PC-9 (cell line): ENCODE measurements at regions not wholly inside any gene's neighbourhood (a gene's known extent, or its start where the extent isn't known, plus 50 kb on each side); places are given as distances from the start of the nearest gene placed in this dataset.
"Not testable (repeated sequence)": the region's sequence is repeated elsewhere in the genome, so short reads cannot be mapped to it uniquely, and the experiment has no call there.

ENCODE experiments used
- BruUV-seq: library from RNA; stranded (reverse); fragments of 400-500 nt; replicated peaks from 2 replicates; lab custom pipeline; 2021; lab: Mats Ljungman, UMichigan
- CTCF ChIA-PET: fragments of 300-600 bp; sonication (Branson Sonifier 250); formaldehyde crosslinking; loops from one replicate; lab custom pipeline; 2022; ENCODE audit warnings: antibody characterized with exemption; lab: Charles Lee
- POLR2A ChIA-PET: fragments of 300-600 bp; sonication (Branson Sonifier 250); formaldehyde crosslinking; loops from one replicate; lab custom pipeline; 2022; ENCODE audit warnings: antibody characterized with exemption; ENCODE audit not compliant: unreplicated experiment; lab: Charles Lee
- DNase-seq, 2 experiments: peaks; one replicate each; pipeline versions ENCODE4 v3.0.0 to v3.0.0-alpha.2; 2015 to 2022; ENCODE audit warnings: mixed read lengths in 1 of 2
- H2AFZ ChIP-seq: fragments of 200-600 bp; sonication (generic); 2 replicates; pipeline ENCODE4 v1.8.1; 2017; ENCODE audit warnings: antibody characterized with exemption
- H3F3A ChIP-seq: fragments of 200-600 bp; sonication (generic); 2 replicates; pipeline ENCODE4 v1.8.1; 2017; ENCODE audit warnings: antibody characterized with exemption, mild to moderate bottlenecking, low read depth; ENCODE audit not compliant: insufficient read depth
- H3K27ac ChIP-seq: fragments of 200-600 bp; sonication (generic); 2 replicates; pipeline ENCODE4 v1.6.1; 2016; ENCODE audit warnings: mixed run types
- H3K27me3 ChIP-seq: fragments of 200-600 bp; sonication (generic); 2 replicates; pipeline ENCODE4 v1.6.1; 2016; ENCODE audit warnings: low read depth, mixed run types; ENCODE audit not compliant: insufficient read depth
- H3K36me3 ChIP-seq: fragments of 200-600 bp; sonication (generic); 2 replicates; pipeline ENCODE4 v1.6.1; 2016; ENCODE audit warnings: low read depth, mixed run types
- H3K4me1 ChIP-seq: fragments of 200-600 bp; sonication (generic); replicated peaks from 2 replicates; pipeline ENCODE4 v1.6.1; 2016; ENCODE audit warnings: mixed run types; ENCODE audit not compliant: insufficient read depth
- H3K4me2 ChIP-seq: fragments of 200-600 bp; sonication (generic); 2 replicates; pipeline ENCODE4 v1.6.1; 2017; ENCODE audit warnings: mixed run types
- H3K4me3 ChIP-seq: fragments of 200-600 bp; sonication (generic); 2 replicates; pipeline ENCODE4 v1.6.1; 2016; ENCODE audit warnings: mixed run types
- H3K79me2 ChIP-seq: fragments of 200-600 bp; sonication (generic); 2 replicates; pipeline ENCODE4 v1.6.1; 2017; ENCODE audit warnings: low read depth, mixed run types
- H3K9me2 ChIP-seq: fragments of 200-600 bp; sonication (generic); 2 replicates; pipeline ENCODE4 v1.8.1; 2017; ENCODE audit warnings: mild to moderate bottlenecking; ENCODE audit not compliant: insufficient read depth
- H3K9me3 ChIP-seq: fragments of 200-600 bp; sonication (generic); 2 replicates; pipeline ENCODE4 v1.8.1; 2016; ENCODE audit warnings: low read depth; ENCODE audit not compliant: insufficient read depth
- H4K20me1 ChIP-seq: fragments of 200-600 bp; sonication (generic); 2 replicates; pipeline ENCODE4 v1.8.1; 2017; ENCODE audit not compliant: insufficient read depth
- EZH2 ChIP-seq: fragments of 200-600 bp; sonication (generic); IDR thresholded peaks from 2 replicates; pipeline ENCODE4 v1.8.0; 2017; ENCODE audit warnings: antibody characterized with exemption, low read depth
- intact Hi-C: fragments of 100-400 bp; cut with micrococcal nuclease; formaldehyde crosslinking; loops from one replicate; pipeline ENCODE4 v1.10.0; 2022; ENCODE audit not compliant: unreplicated experiment
- TF ChIP-seq, protein P1 (sequence below): fragments of 200-600 bp; sonication (generic); conservative IDR thresholded peaks from 2 replicates; pipeline ENCODE4 v1.6.1; 2017; ENCODE audit warnings: mixed run types, antibody characterized with exemption, mild to moderate bottlenecking, moderate library complexity

DNA sequence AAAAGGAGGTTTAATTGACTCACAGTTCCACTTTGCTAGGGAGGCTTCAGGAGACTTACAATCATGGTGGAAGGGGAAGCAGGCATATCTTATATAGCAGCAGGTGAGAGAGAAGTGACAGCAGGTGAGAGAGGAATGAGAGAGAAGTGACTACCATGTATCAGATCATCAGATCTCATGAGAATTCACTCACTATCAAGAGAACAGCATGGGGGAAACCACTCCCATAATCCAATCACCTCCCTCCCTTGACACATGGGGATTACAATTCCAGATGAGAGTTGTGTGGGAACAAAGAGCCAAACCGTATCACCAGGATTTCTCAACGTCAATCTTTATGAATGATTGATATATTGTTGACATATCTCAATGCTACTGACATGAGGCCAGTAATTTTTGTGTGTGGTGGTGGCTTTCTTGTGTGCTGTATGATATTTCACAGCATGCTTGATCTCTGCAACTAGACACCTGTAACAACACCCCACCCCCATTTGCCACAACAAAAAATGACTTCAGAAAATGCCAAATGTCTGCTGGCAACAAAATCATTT lies 1470.9 kb upstream of the SEL1L start:
- Histone ChIP-seq H3K9me2 (no peaks in the 10 kb centered on the region), H2AFZ (no peak overlapping the region), H3K36me3 (no peaks in the 10 kb centered on the region), H3K27me3 (no peaks in the 10 kb centered on the region), H4K20me1 (no peaks in the 10 kb centered on the region), H3K9me3 (no peaks in the 10 kb centered on the region), H3K79me2 (no peaks in the 10 kb centered on the region), H3K4me1 (no peaks in the 10 kb centered on the region), H3K27ac (no peak overlapping the region), H3K4me3 (no peak overlapping the region), H3F3A (no peaks in the 10 kb centered on the region), H3K4me2 (no peak overlapping the region)
- CTCF ChIA-PET = no interaction called here
- DNase-seq = no peak
- POLR2A ChIA-PET = no interaction called here
- BruUV-seq = no TSS peak
- intact Hi-C loops = no loop called here
- TF ChIP-seq, protein P1, sequence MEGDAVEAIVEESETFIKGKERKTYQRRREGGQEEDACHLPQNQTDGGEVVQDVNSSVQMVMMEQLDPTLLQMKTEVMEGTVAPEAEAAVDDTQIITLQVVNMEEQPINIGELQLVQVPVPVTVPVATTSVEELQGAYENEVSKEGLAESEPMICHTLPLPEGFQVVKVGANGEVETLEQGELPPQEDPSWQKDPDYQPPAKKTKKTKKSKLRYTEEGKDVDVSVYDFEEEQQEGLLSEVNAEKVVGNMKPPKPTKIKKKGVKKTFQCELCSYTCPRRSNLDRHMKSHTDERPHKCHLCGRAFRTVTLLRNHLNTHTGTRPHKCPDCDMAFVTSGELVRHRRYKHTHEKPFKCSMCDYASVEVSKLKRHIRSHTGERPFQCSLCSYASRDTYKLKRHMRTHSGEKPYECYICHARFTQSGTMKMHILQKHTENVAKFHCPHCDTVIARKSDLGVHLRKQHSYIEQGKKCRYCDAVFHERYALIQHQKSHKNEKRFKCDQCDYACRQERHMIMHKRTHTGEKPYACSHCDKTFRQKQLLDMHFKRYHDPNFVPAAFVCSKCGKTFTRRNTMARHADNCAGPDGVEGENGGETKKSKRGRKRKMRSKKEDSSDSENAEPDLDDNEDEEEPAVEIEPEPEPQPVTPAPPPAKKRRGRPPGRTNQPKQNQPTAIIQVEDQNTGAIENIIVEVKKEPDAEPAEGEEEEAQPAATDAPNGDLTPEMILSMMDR = no peak
- no peak for TF ChIP-seq EZH2

DNA sequence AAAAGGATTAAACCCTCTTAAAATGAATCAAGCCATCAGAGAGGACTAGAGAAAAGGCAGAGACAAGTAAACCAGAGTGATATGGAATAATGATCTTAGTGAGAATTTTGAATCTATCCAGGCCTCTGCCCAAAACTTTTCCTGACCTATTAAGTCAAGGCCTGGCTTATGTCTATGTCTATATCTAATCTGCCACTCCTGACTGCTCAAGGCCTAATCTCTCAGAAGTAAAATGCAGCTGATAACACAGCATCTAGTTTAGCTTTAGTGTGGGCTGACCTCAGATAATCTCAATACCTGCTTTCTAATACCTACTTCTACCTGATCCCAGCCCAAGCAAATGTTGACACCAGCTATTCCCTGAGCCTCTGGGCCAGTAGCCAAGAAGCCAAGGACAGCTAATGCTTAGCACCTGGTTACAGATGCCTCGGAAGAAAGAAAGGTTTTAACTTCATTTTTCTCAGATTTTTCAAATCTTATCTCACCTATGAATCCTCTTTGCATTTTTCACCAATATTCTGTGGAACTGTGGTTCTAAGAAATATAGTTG lies 1472.5 kb upstream of the SEL1L start:
- no peak overlapping the region for H3K27ac ChIP-seq
- H3K9me2 ChIP-seq = no peaks in the 10 kb centered on the region
- no peaks in the 10 kb centered on the region for H3F3A ChIP-seq
- intact Hi-C loops = no loop called here
- no peaks in the 10 kb centered on the region for H3K4me1 ChIP-seq
- ChIA-PET CTCF (no interaction called here), POLR2A (no interaction called here)
- H2AFZ ChIP-seq = no peak overlapping the region
- H3K4me3 ChIP-seq = no peak overlapping the region
- no peaks in the 10 kb centered on the region for H3K36me3 ChIP-seq
- H4K20me1 ChIP-seq = no peaks in the 10 kb centered on the region
- H3K79me2 ChIP-seq = no peaks in the 10 kb centered on the region
- no peaks in the 10 kb centered on the region for H3K27me3 ChIP-seq
- no TSS peak for BruUV-seq
- H3K4me2 ChIP-seq = no peak overlapping the region
- no peak for DNase-seq
- TF ChIP-seq, protein P1 = no peak
- no peak for TF ChIP-seq EZH2
- H3K9me3 ChIP-seq = no peaks in the 10 kb centered on the region

DNA sequence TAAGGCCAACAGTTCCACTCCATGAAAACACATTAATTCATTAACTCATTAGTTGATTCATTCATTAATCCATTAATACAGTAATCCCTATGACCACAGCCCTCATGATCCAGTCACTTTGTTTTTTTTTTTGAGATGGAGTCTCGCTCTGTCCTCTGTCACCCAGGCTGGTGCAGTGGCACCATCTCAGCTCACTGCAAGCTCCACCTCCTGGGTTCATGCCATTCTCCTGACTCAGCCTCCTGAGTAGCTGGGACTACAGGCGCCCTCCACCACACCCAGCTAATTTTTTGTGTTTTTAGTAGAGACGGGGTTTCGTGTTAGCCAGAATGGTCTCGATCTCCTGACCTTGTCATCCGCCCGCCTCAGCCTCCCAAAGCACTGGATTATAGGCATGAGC lies 1473.4 kb upstream of the SEL1L start:
- H3K4me1 ChIP-seq, BruUV-seq, H3K4me3 ChIP-seq, CTCF ChIA-PET, H3K36me3 ChIP-seq, intact Hi-C loops, H3F3A ChIP-seq, POLR2A ChIA-PET, H4K20me1 ChIP-seq, DNase-seq, H3K4me2 ChIP-seq, H3K9me2 ChIP-seq, H3K27ac ChIP-seq, H3K79me2 ChIP-seq, H3K9me3 ChIP-seq, H3K27me3 ChIP-seq, H2AFZ ChIP-seq: not testable (repeated sequence)
